HG02763 (cell line): ENCODE measurements at regions not wholly inside any gene's neighbourhood (a gene's known extent, or its start where the extent isn't known, plus 50 kb on each side); places are given as distances from the start of the nearest gene placed in this dataset.
"Not testable (repeated sequence)": the region's sequence is repeated elsewhere in the genome, so short reads cannot be mapped to it uniquely, and the experiment has no call there.

Experiments
- ATAC-seq: cut with Tn5 transposase; IDR thresholded peaks from one replicate; pipeline ENCODE4 v1.9.1; 2021; ENCODE audit warnings: mild to moderate bottlenecking, moderate library complexity; ENCODE audit not compliant: unreplicated experiment

- no peak for ATAC-seq
Observed at GRCh38 chr1:168825129-168825528, 96.1 kb upstream of the DPT start.

GRCh38 chr1:168825820-168826219 is 96.8 kb upstream of the DPT start:
- no peak for ATAC-seq

- ATAC-seq, result no peak
Observed at GRCh38 chr1:168826269-168826668, 97.3 kb upstream of the DPT start.

- no peak for ATAC-seq
Observed at GRCh38 chr1:168827557-168827956, 98.6 kb upstream of the DPT start.

GRCh38 chr1:168829876-168830275 is 100.9 kb upstream of the DPT start:
- ATAC-seq, result no peak

GRCh38 chr1:168830562-168830961 is 101.6 kb upstream of the DPT start:
- ATAC-seq, result no peak

- ATAC-seq, result no peak
Observed at GRCh38 chr1:168832661-168833060, 103.7 kb upstream of the DPT start.

GRCh38 chr1:168833362-168833761 is 104.4 kb upstream of the DPT start:
- no peak for ATAC-seq

GRCh38 chr1:168833801-168834224 is 104.8 kb upstream of the DPT start:
- ATAC-seq, result no peak

- ATAC-seq, result no peak
Observed at GRCh38 chr1:168834225-168834872, 105.3 kb upstream of the DPT start.

GRCh38 chr1:168835176-168835575 is 106.2 kb upstream of the DPT start:
- ATAC-seq, result no peak

- no peak for ATAC-seq
Observed at GRCh38 chr1:168835791-168836190, 106.8 kb upstream of the DPT start.

GRCh38 chr1:168836469-168836868 is 107.5 kb upstream of the DPT start:
- no peak for ATAC-seq

- ATAC-seq, result not testable (repeated sequence)
Observed at GRCh38 chr1:168837230-168837629, 108.2 kb upstream of the DPT start.

- no peak for ATAC-seq
Observed at GRCh38 chr1:168842306-168842705, 113.3 kb upstream of the DPT start.

GRCh38 chr1:168842916-168843315 is 113.9 kb upstream of the DPT start:
- ATAC-seq, result no peak

- ATAC-seq, result no peak
Observed at GRCh38 chr1:168843401-168843800, 114.4 kb upstream of the DPT start.

- ATAC-seq, result no peak
Observed at GRCh38 chr1:168843950-168844349, 114.9 kb upstream of the DPT start.

GRCh38 chr1:168845140-168845539 is 116.1 kb upstream of the DPT start:
- ATAC-seq, result no peak

GRCh38 chr1:168848051-168848450 is 119.0 kb upstream of the DPT start:
- ATAC-seq, result no peak

- ATAC-seq, result no peak
Observed at GRCh38 chr1:168861421-168862004, 132.5 kb upstream of the DPT start.

- no peak for ATAC-seq
Observed at GRCh38 chr1:168863772-168864171, 134.8 kb upstream of the DPT start.

GRCh38 chr1:168864266-168864665 is 135.3 kb upstream of the DPT start:
- no peak for ATAC-seq
